Type B pancreatic cell (in vitro differentiated cells): ENCODE measurements at regions not wholly inside any gene's neighbourhood (a gene's known extent, or its start where the extent isn't known, plus 50 kb on each side); places are given as distances from the start of the nearest gene placed in this dataset.
"Not testable (repeated sequence)": the region's sequence is repeated elsewhere in the genome, so short reads cannot be mapped to it uniquely, and the experiment has no call there.

Source experiments
- DNase-seq: peaks from one replicate; pipeline ENCODE4 v3.0.0; 2021; ENCODE audit warnings: mixed read lengths; ENCODE audit not compliant: unreplicated experiment; ENCODE audit errors: extremely low spot score
- H3K27ac Mint-ChIP-seq: 2 replicates; pipeline ENCODE4 v1.8.0; 2021; ENCODE audit warnings: mild to moderate bottlenecking, mixed read lengths
- H3K27me3 Mint-ChIP-seq: 2 replicates; pipeline ENCODE4 v1.8.0; 2021; ENCODE audit warnings: mixed read lengths
- H3K36me3 Mint-ChIP-seq: 2 replicates; pipeline ENCODE4 v1.8.0; 2021; ENCODE audit warnings: mixed read lengths
- H3K4me1 Mint-ChIP-seq: one replicate; pipeline ENCODE4 v1.8.0; 2021; ENCODE audit warnings: mixed read lengths; ENCODE audit not compliant: unreplicated experiment
- H3K4me3 Mint-ChIP-seq: 2 replicates; pipeline ENCODE4 v1.8.0; 2021; ENCODE audit warnings: mild to moderate bottlenecking, mixed read lengths
- H3K9me3 Mint-ChIP-seq: 2 replicates; pipeline ENCODE4 v1.8.0; 2021; ENCODE audit warnings: mixed read lengths
- TF ChIP-seq, protein P1 (sequence below): fragments of 200-600 bp; sonication (generic); conservative IDR thresholded peaks from 2 replicates; pipeline ENCODE4 v1.5.0; 2021; ENCODE audit warnings: antibody characterized with exemption, mild to moderate bottlenecking

- H3K4me1 Mint-ChIP-seq = no peaks in the 10 kb centered on the region
- TF ChIP-seq, protein P1, sequence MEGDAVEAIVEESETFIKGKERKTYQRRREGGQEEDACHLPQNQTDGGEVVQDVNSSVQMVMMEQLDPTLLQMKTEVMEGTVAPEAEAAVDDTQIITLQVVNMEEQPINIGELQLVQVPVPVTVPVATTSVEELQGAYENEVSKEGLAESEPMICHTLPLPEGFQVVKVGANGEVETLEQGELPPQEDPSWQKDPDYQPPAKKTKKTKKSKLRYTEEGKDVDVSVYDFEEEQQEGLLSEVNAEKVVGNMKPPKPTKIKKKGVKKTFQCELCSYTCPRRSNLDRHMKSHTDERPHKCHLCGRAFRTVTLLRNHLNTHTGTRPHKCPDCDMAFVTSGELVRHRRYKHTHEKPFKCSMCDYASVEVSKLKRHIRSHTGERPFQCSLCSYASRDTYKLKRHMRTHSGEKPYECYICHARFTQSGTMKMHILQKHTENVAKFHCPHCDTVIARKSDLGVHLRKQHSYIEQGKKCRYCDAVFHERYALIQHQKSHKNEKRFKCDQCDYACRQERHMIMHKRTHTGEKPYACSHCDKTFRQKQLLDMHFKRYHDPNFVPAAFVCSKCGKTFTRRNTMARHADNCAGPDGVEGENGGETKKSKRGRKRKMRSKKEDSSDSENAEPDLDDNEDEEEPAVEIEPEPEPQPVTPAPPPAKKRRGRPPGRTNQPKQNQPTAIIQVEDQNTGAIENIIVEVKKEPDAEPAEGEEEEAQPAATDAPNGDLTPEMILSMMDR = no peak
- no peak overlapping the region for H3K27ac Mint-ChIP-seq
- H3K4me3 Mint-ChIP-seq = no peak overlapping the region
- H3K27me3 Mint-ChIP-seq = no peaks in the 10 kb centered on the region
- peaks cover 11% of the 10 kb centered on the region for H3K9me3 Mint-ChIP-seq
- no peak for DNase-seq
- H3K36me3 Mint-ChIP-seq = no peaks in the 10 kb centered on the region
These were observed 931.1 kb downstream of the FAM181B start for GRCh38 chr11:81802591-81802990.

- H3K36me3 Mint-ChIP-seq = no peaks in the 10 kb centered on the region
- DNase-seq = no peak
- H3K27ac Mint-ChIP-seq = no peak overlapping the region
- no peaks in the 10 kb centered on the region for H3K27me3 Mint-ChIP-seq
- TF ChIP-seq, protein P1 = no peak
- H3K4me1 Mint-ChIP-seq = no peaks in the 10 kb centered on the region
- H3K4me3 Mint-ChIP-seq = no peak overlapping the region
- no peaks in the 10 kb centered on the region for H3K9me3 Mint-ChIP-seq
These were observed 941.2 kb downstream of the FAM181B start for GRCh38 chr11:81792416-81792815.

- Mint-ChIP-seq H3K27ac (no peak overlapping the region), H3K4me3 (no peak overlapping the region), H3K9me3 (no peaks in the 10 kb centered on the region), H3K36me3 (no peaks in the 10 kb centered on the region), H3K4me1 (no peaks in the 10 kb centered on the region), H3K27me3 (no peaks in the 10 kb centered on the region)
- TF ChIP-seq, protein P1 = peak; percentile 29
- DNase-seq = no peak
These were observed 946.0 kb downstream of the FAM181B start for GRCh38 chr11:81787584-81788049.

DNA sequence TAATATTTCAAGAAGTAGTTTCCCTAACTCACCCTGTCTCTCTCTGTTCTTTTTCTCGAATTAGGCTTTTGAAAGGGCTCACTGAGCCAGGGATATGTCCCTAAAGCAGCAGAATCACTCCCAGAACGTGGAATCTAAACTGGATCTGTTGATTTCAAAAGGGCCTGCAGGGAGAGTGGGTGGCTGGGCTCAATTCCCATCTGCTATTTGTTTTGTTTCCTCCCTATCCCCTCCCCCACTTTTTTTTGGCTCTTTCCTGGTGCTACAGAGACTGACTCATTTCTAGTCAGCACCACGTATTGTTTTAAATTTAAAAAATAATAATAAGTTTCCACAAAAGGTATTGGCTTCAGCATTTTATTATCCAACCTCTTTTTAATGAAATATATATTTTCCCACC, 961.5 kb downstream of the FAM181B start:
- no peak overlapping the region for H3K27ac Mint-ChIP-seq
- no peaks in the 10 kb centered on the region for H3K27me3 Mint-ChIP-seq
- H3K4me3 Mint-ChIP-seq = no peak overlapping the region
- DNase-seq = no peak
- no peaks in the 10 kb centered on the region for H3K4me1 Mint-ChIP-seq
- H3K36me3 Mint-ChIP-seq = no peaks in the 10 kb centered on the region
- TF ChIP-seq, protein P1 = no peak
- no peaks in the 10 kb centered on the region for H3K9me3 Mint-ChIP-seq

DNA sequence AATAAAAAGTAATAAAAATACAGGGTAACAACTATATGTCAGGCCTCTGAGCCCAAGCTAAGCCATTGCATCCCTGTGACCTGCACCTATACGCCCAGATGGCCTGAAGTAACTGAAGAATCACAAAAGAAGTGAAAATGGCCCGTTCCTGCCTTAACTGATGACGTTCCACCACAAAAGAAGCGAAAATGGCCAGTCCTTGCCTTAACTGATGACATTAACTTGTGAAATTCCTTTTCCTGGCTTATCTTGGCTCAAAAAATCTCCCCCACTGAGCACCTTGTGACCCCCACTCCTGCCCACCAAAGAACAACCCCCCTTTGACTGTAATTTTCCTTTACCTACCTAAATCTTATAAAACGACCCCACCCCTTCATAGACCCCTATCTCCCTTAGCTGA, 963.8 kb downstream of the FAM181B start:
- not testable (repeated sequence) for H3K9me3 Mint-ChIP-seq, H3K27me3 Mint-ChIP-seq, H3K27ac Mint-ChIP-seq, H3K4me1 Mint-ChIP-seq, DNase-seq, H3K4me3 Mint-ChIP-seq, H3K36me3 Mint-ChIP-seq

GRCh38 chr11:81756864-81757595, 976.6 kb downstream of the FAM181B start:
- Mint-ChIP-seq H3K36me3 (no peaks in the 10 kb centered on the region), H3K27ac (no peak overlapping the region), H3K27me3 (no peaks in the 10 kb centered on the region), H3K4me1 (no peaks in the 10 kb centered on the region), H3K4me3 (no peak overlapping the region), H3K9me3 (no peaks in the 10 kb centered on the region)
- TF ChIP-seq, protein P1 = no peak
- DNase-seq = no peak
